HUES64 (cell line): ENCODE measurements at regions not wholly inside any gene's neighbourhood (a gene's known extent, or its start where the extent isn't known, plus 50 kb on each side); places are given as distances from the start of the nearest gene placed in this dataset.
"Not testable (repeated sequence)": the region's sequence is repeated elsewhere in the genome, so short reads cannot be mapped to it uniquely, and the experiment has no call there.

Source experiments
- H3K27ac ChIP-seq: 2 replicates; pipeline ENCODE4 v1.7.0; 2013; ENCODE audit warnings: low read depth, low read length, inconsistent platforms
- H3K27me3 ChIP-seq: 2 replicates; pipeline ENCODE4 v1.6.1; 2013; ENCODE audit warnings: mild to moderate bottlenecking, low read length; ENCODE audit not compliant: insufficient read depth
- H3K36me3 ChIP-seq: 2 replicates; pipeline ENCODE4 v1.6.1; 2013; ENCODE audit warnings: mild to moderate bottlenecking, low read length; ENCODE audit not compliant: insufficient read depth
- H3K4me1 ChIP-seq: 2 replicates; pipeline ENCODE4 v1.6.1; 2013; ENCODE audit warnings: mild to moderate bottlenecking, low read length, moderate library complexity; ENCODE audit not compliant: insufficient read depth
- H3K4me3 ChIP-seq: 2 replicates; pipeline ENCODE4 v1.5.1; 2013; ENCODE audit warnings: mild to moderate bottlenecking, low read length, moderate library complexity
- H3K9ac ChIP-seq: 2 replicates; pipeline ENCODE4 v1.6.1; 2013; ENCODE audit warnings: mild to moderate bottlenecking, low read depth, low read length
- H3K9me3 ChIP-seq: 2 replicates; pipeline ENCODE4 v1.6.1; 2013; ENCODE audit warnings: low read depth, low read length; ENCODE audit not compliant: insufficient read depth
- WGBS: fragments of 150-250, 120-280 bp; methylation state at CpG from one replicate; pipeline ENCODE4 v1.1.7; 2013; ENCODE audit warnings: missing lambda C conversion rate; 5-methylcytosine and 5-hydroxymethylcytosine counted together

GRCh38 chr10:84704101-84704500, 375.7 kb downstream of the CCSER2 start:
- no peak overlapping the region for H3K27ac ChIP-seq
- H3K9ac ChIP-seq = no peak overlapping the region
- no peaks in the 10 kb centered on the region for H3K36me3 ChIP-seq
- WGBS = 90% methylated on average over 3 of the region's 3 CpGs
- H3K27me3 ChIP-seq = no peaks in the 10 kb centered on the region
- no peak overlapping the region for H3K4me3 ChIP-seq
- no peaks in the 10 kb centered on the region for H3K4me1 ChIP-seq
- H3K9me3 ChIP-seq = no peaks in the 10 kb centered on the region

- WGBS = 96% methylated on average over 1 of the region's 1 CpG
- H3K4me1 ChIP-seq = no peaks in the 10 kb centered on the region
- no peak overlapping the region for H3K9ac ChIP-seq
- no peaks in the 10 kb centered on the region for H3K9me3 ChIP-seq
- no peaks in the 10 kb centered on the region for H3K36me3 ChIP-seq
- H3K4me3 ChIP-seq = no peak overlapping the region
- no peaks in the 10 kb centered on the region for H3K27me3 ChIP-seq
- no peak overlapping the region for H3K27ac ChIP-seq
These were observed 378.0 kb downstream of the CCSER2 start for GRCh38 chr10:84706431-84706830.

- Histone ChIP-seq H3K4me3 (no peak overlapping the region), H3K9ac (no peak overlapping the region), H3K27me3 (no peaks in the 10 kb centered on the region), H3K9me3 (no peaks in the 10 kb centered on the region), H3K27ac (no peak overlapping the region), H3K36me3 (no peaks in the 10 kb centered on the region), H3K4me1 (no peaks in the 10 kb centered on the region)
- WGBS = 94% methylated on average over 8 of the region's 8 CpGs
These were observed 378.5 kb downstream of the CCSER2 start for GRCh38 chr10:84706875-84707274.

GRCh38 chr10:84715911-84716310, 387.5 kb downstream of the CCSER2 start:
- no peak overlapping the region for H3K27ac ChIP-seq
- no peaks in the 10 kb centered on the region for H3K4me1 ChIP-seq
- no peaks in the 10 kb centered on the region for H3K27me3 ChIP-seq
- H3K36me3 ChIP-seq = no peaks in the 10 kb centered on the region
- H3K9me3 ChIP-seq = no peaks in the 10 kb centered on the region
- no peak overlapping the region for H3K4me3 ChIP-seq
- WGBS = 29% methylated on average over 2 of the region's 2 CpGs
- no peak overlapping the region for H3K9ac ChIP-seq

GRCh38 chr10:84718877-84719616, 390.7 kb downstream of the CCSER2 start:
- H3K36me3 ChIP-seq = no peaks in the 10 kb centered on the region
- no peaks in the 10 kb centered on the region for H3K27me3 ChIP-seq
- no peak overlapping the region for H3K9ac ChIP-seq
- 90% methylated on average over 3 of the region's 3 CpGs for WGBS
- no peak overlapping the region for H3K27ac ChIP-seq
- no peaks in the 10 kb centered on the region for H3K4me1 ChIP-seq
- H3K4me3 ChIP-seq = no peak overlapping the region
- no peaks in the 10 kb centered on the region for H3K9me3 ChIP-seq

- Histone ChIP-seq H3K4me1 (no peaks in the 10 kb centered on the region), H3K27ac (no peak overlapping the region), H3K9me3 (no peaks in the 10 kb centered on the region), H3K27me3 (no peaks in the 10 kb centered on the region), H3K36me3 (no peaks in the 10 kb centered on the region), H3K9ac (no peak overlapping the region), H3K4me3 (no peak overlapping the region)
- 100% methylated on average over 1 of the region's 1 CpG for WGBS
These were observed 391.3 kb downstream of the CCSER2 start for GRCh38 chr10:84719687-84720086.

- WGBS = 65% methylated on average over 5 of the region's 5 CpGs
- Histone ChIP-seq H3K27me3 (no peaks in the 10 kb centered on the region), H3K27ac (no peak overlapping the region), H3K9ac (no peak overlapping the region), H3K36me3 (no peaks in the 10 kb centered on the region), H3K4me1 (no peaks in the 10 kb centered on the region), H3K9me3 (no peaks in the 10 kb centered on the region), H3K4me3 (no peak overlapping the region)
These were observed 399.0 kb downstream of the CCSER2 start for GRCh38 chr10:84727398-84727797.

GRCh38 chr10:84739126-84739525, 410.7 kb downstream of the CCSER2 start:
- not testable (repeated sequence) for H3K4me1 ChIP-seq, H3K4me3 ChIP-seq, H3K27me3 ChIP-seq, H3K36me3 ChIP-seq, H3K9ac ChIP-seq, H3K9me3 ChIP-seq, H3K27ac ChIP-seq
- WGBS = 77% methylated on average over 9 of the region's 9 CpGs

- no peaks in the 10 kb centered on the region for H3K9me3 ChIP-seq
- no peaks in the 10 kb centered on the region for H3K27me3 ChIP-seq
- H3K4me1 ChIP-seq = no peaks in the 10 kb centered on the region
- no peak overlapping the region for H3K4me3 ChIP-seq
- no peaks in the 10 kb centered on the region for H3K36me3 ChIP-seq
- no peak overlapping the region for H3K9ac ChIP-seq
- H3K27ac ChIP-seq = no peak overlapping the region
- WGBS = no CpG with 5 or more reads among the region's 1 CpG
These were observed 411.3 kb downstream of the CCSER2 start for GRCh38 chr10:84739641-84740040.

- no peaks in the 10 kb centered on the region for H3K36me3 ChIP-seq
- H3K27me3 ChIP-seq = no peaks in the 10 kb centered on the region
These were observed 415.1 kb downstream of the CCSER2 start for GRCh38 chr10:84743483-84743882.

GRCh38 chr10:84755311-84755710, 426.9 kb downstream of the CCSER2 start:
- 81% methylated on average over 7 of the region's 7 CpGs for WGBS
- no peak overlapping the region for H3K4me3 ChIP-seq
- H3K36me3 ChIP-seq = no peaks in the 10 kb centered on the region
- no peaks in the 10 kb centered on the region for H3K27me3 ChIP-seq
- H3K9ac ChIP-seq = no peak overlapping the region
- H3K4me1 ChIP-seq = peaks cover 5% of the 10 kb centered on the region; the same call in 1 of the 2 replicates
- H3K27ac ChIP-seq = no peak overlapping the region
- H3K9me3 ChIP-seq = no peaks in the 10 kb centered on the region

More at GRCh38 chr10:84743483-84743882, 415.1 kb downstream of the CCSER2 start:
- no peak overlapping the region for H3K9ac ChIP-seq
- no peak overlapping the region for H3K27ac ChIP-seq
- no peaks in the 10 kb centered on the region for H3K4me1 ChIP-seq
- H3K4me3 ChIP-seq = no peak overlapping the region
- H3K9me3 ChIP-seq = no peaks in the 10 kb centered on the region

- not testable (repeated sequence) for H3K36me3 ChIP-seq, H3K27me3 ChIP-seq, H3K4me1 ChIP-seq, H3K4me3 ChIP-seq, H3K9me3 ChIP-seq, H3K9ac ChIP-seq, H3K27ac ChIP-seq
- 83% methylated on average over 1 of the region's 3 CpGs for WGBS
These were observed 428.3 kb downstream of the CCSER2 start for GRCh38 chr10:84756653-84757052.
